ENCODE measurements at regions not wholly inside any gene's neighbourhood (a gene's known extent, or its start where the extent isn't known, plus 50 kb on each side); places are given as distances from the start of the nearest gene placed in this dataset.

GRCh38 chr9:85414390-85414789, 327.4 kb downstream of the AGTPBP1 start:
- FAIRE-seq (no peak), DNase-seq (ENCODE audit: low read depth, low spot score) (no peak)
- Histone ChIP-seq H3K79me2 (ENCODE audit: control insufficient read depth, insufficient read depth, low read length) (no peaks in the 10 kb centered on the region), H3K4me1 (ENCODE audit: control insufficient read depth, extremely low read depth, insufficient read depth, low read length) (no peaks in the 10 kb centered on the region), H3K9me3 (ENCODE audit: control insufficient read depth, low read depth, low read length) (no peaks in the 10 kb centered on the region), H3K9me1 (ENCODE audit: control insufficient read depth, extremely low read depth, insufficient read depth, low read length) (no peaks in the 10 kb centered on the region), H3K4me2 (ENCODE audit: control insufficient read depth, extremely low read depth, insufficient read depth, low read depth, low read length) (no peak overlapping the region), H3K36me3 (ENCODE audit: control insufficient read depth in 2 of 2, extremely low read depth in 1 of 2, insufficient read depth in 2 of 2, low read length in 2 of 2) (no peaks in the 10 kb centered on the region), H3K9ac (ENCODE audit: control insufficient read depth, extremely low read depth, insufficient read depth, low read length) (no peak overlapping the region), H3K27ac (ENCODE audit: control insufficient read depth, insufficient read depth, low read length) (no peak overlapping the region), H3K4me3 (ENCODE audit: control insufficient read depth in 2 of 3, extremely low read depth in 1 of 3, insufficient read depth in 2 of 3, low read depth in 1 of 3, low read length in 3 of 3) (no peak overlapping the region), H4K20me1 (ENCODE audit: control insufficient read depth, extremely low read depth, insufficient read depth, low read length) (no peaks in the 10 kb centered on the region), H2AFZ (ENCODE audit: control insufficient read depth, low read length) (no peak overlapping the region), H3K27me3 (ENCODE audit: control insufficient read depth, extremely low read depth, insufficient read depth, low read length) (peaks cover 11% of the 10 kb centered on the region)
- dilution Hi-C loops (cut with MboI; ENCODE audit: extremely low pct_ligation_motif_present, low sequenced_read_pairs), result no loop called here
- no peak for TF ChIP-seq CTCF (optimal IDR thresholded peaks at IDR 0.05 in 1 of 3, IDR thresholded peaks at IDR 0.05 in 1 of 3, conservative IDR thresholded peaks at IDR 0.05 in 1 of 3; ENCODE audit: extremely low read depth in 1 of 3, insufficient read depth in 2 of 3, low read length in 3 of 3)
- TF ChIP-seq EZH2 (IDR thresholded peaks at IDR 0.05; ENCODE audit: low read length), result no peak

- H3K27me3 ChIP-seq (ENCODE audit: control insufficient read depth, extremely low read depth, insufficient read depth, low read length), result no peaks in the 10 kb centered on the region
- no peaks in the 10 kb centered on the region for H3K9me3 ChIP-seq (ENCODE audit: control insufficient read depth, low read depth, low read length)
- dilution Hi-C loops (cut with MboI; ENCODE audit: extremely low pct_ligation_motif_present, low sequenced_read_pairs), result no loop called here
- no peaks in the 10 kb centered on the region for H3K9me1 ChIP-seq (ENCODE audit: control insufficient read depth, extremely low read depth, insufficient read depth, low read length)
- FAIRE-seq, result no peak
- H4K20me1 ChIP-seq (ENCODE audit: control insufficient read depth, extremely low read depth, insufficient read depth, low read length), result no peaks in the 10 kb centered on the region
- no peak for TF ChIP-seq CTCF (optimal IDR thresholded peaks at IDR 0.05 in 1 of 3, IDR thresholded peaks at IDR 0.05 in 1 of 3, conservative IDR thresholded peaks at IDR 0.05 in 1 of 3; ENCODE audit: extremely low read depth in 1 of 3, insufficient read depth in 2 of 3, low read length in 3 of 3)
- TF ChIP-seq EZH2 (IDR thresholded peaks at IDR 0.05; ENCODE audit: low read length), result no peak
- H3K79me2 ChIP-seq (ENCODE audit: control insufficient read depth, insufficient read depth, low read length), result no peaks in the 10 kb centered on the region
- no peak overlapping the region for H3K4me3 ChIP-seq (ENCODE audit: control insufficient read depth in 2 of 3, extremely low read depth in 1 of 3, insufficient read depth in 2 of 3, low read depth in 1 of 3, low read length in 3 of 3)
- no peaks in the 10 kb centered on the region for H3K36me3 ChIP-seq (ENCODE audit: control insufficient read depth in 2 of 2, extremely low read depth in 1 of 2, insufficient read depth in 2 of 2, low read length in 2 of 2)
- DNase-seq (ENCODE audit: low read depth, low spot score), result no peak
- no peak overlapping the region for H3K9ac ChIP-seq (ENCODE audit: control insufficient read depth, extremely low read depth, insufficient read depth, low read length)
- H3K27ac ChIP-seq (ENCODE audit: control insufficient read depth, insufficient read depth, low read length), result no peak overlapping the region
- no peak overlapping the region for H3K4me2 ChIP-seq (ENCODE audit: control insufficient read depth, extremely low read depth, insufficient read depth, low read depth, low read length)
- no peak overlapping the region for H2AFZ ChIP-seq (ENCODE audit: control insufficient read depth, low read length)
- H3K4me1 ChIP-seq (ENCODE audit: control insufficient read depth, extremely low read depth, insufficient read depth, low read length), result no peaks in the 10 kb centered on the region
Measured at GRCh38 chr9:85408494-85408893, 333.3 kb downstream of the AGTPBP1 start.
